TTC549 (cell line): ENCODE measurements at regions not wholly inside any gene's neighbourhood (a gene's known extent, or its start where the extent isn't known, plus 50 kb on each side); places are given as distances from the start of the nearest gene placed in this dataset.
"Not testable (repeated sequence)": the region's sequence is repeated elsewhere in the genome, so short reads cannot be mapped to it uniquely, and the experiment has no call there.

Source experiments
- FAIRE-seq: peaks from 2 replicates; lab custom pipeline; 2012; peaks lifted over from hg19 to GRCh38; lab: Jason Lieb, UNC

DNA sequence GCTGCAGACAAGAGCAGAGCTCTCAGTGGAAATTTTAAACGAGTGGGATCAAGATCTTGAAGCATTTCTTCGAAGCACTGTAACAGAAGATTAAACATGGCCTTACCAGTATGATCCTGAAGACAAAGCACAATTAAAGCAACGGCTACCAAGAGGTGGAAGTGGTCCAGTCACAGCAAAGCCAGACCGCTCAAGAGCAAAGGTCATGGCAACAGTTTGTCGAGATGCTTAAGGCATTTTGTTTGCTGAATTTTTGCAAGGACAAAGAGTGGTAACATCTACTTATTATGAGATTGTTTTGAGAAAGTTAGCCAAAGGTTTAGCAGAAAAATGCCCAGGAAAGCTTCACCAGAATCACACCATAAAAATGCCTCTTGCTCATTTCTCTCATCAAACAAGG, 153.4 kb upstream of the CARMIL1 start:
- no peak for FAIRE-seq

GRCh38 chr6:25127076-25127837, 151.9 kb upstream of the CARMIL1 start:
- no peak for FAIRE-seq

DNA sequence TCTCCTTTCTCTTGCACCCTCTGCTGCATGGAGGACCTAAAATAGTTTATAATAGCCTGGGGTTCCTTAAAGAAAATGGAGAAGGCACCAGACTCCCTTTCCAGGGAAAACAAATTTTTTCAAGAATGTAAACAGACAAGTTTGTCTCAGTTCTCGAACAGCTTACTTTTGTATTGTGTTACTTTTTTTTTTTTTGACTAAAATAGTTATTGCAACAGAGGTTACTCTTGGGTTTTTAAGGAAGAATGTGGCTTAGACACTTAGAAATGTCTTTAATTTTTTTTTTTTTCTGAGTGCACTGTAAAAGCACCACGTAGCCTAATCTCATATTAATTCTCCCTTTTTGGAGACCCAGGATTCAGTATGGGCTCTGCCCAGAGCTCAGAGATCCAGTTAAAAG, 148.7 kb upstream of the CARMIL1 start:
- no peak for FAIRE-seq

DNA sequence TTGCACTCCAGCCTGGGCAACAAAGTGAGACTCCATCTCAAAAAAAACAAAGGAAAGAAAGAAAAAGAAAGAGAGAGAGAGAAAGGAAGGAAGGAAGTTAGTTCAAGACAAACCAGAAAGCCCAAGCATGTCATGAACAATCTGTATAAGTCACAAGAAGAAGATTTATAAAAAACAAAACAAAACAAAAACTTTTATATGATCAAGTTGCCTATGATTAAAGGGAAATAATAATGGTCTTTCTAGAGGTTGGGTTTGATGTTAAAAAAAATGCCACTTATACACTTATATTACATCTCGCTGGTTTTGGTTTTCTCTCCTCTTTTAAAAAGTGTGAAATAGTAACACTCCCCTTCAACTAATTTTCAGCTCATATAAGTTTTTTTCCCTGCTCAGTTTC, 146.2 kb upstream of the CARMIL1 start:
- no peak for FAIRE-seq

DNA sequence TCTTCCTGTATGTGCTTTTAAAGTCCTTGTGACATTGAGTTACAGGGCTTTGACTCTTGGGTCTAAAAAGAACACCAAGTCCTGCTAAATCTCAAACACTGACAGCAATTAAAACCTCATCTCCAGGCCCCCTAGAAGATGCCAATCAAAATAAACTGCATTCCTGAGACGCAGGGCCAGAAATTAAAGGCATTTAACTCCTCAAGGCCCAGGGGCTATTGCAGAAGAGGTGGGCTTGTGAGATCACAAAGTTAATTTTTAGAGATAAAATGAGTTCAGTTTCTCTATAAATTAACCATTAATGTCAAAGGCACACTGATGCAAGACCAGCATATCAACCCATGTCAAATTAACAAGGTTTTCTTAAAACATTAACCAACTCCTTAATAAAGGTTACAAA, 145.6 kb upstream of the CARMIL1 start:
- FAIRE-seq = no peak

DNA sequence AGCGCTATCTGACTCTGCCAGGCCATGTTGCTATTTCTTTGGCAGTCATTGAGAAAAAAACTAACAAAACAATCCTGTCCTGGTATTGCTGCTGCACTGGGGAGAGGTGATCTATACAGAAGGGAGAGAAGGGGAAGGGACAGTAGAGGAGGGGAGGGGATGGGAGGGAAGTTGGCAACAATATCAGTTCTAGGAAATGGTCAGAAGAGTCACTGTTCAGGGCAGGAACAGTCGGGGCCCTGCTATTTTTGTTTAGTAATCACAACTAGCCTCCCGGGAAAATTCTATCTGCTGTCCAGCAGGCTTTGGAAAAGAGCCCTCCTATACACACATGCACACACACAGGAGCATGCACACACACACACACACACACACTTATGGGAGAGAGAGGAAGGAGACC, 142.3 kb upstream of the CARMIL1 start:
- no peak for FAIRE-seq

GRCh38 chr6:25137480-25137879, 141.7 kb upstream of the CARMIL1 start:
- FAIRE-seq = no peak

DNA sequence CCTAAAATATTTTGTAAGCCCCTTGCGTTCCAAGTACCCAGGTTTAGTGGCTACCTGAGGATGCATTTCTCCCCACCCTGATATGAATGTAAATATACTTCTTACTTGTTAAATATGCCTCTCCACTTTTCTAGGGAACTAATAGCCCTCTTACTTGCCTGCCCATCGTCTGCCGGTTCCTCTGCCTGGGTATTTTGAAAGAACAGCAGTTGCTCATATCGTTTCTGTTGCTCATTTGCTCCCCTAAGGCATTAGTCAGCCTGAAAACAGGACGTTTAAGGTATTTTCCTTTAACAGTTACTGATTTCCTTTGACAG, 141.3 kb upstream of the CARMIL1 start:
- no peak for FAIRE-seq

GRCh38 chr6:25138233-25138933, 140.8 kb upstream of the CARMIL1 start:
- no peak for FAIRE-seq

DNA sequence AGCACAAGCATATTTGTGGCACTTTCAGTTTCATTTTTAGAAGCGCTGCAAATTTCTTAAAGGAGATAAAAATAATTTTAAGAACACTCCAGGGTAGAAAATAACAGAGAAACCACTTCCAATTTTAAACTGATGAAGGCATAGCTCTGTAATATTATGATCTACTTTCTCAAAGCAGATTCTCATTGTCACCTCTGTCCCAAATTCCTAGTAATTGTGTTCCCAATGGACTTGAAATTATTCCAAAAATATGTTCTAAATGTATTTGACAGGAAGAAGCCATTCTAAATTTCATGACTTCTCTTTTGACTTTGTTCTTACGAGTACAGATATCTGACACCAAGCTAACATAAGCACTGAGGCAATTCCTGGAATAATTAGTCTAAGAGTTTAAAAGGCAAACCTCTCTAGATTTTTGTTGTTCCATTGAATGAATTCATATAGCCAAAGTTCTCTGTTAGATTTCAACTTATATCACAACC, 140.2 kb upstream of the CARMIL1 start:
- FAIRE-seq = no peak

DNA sequence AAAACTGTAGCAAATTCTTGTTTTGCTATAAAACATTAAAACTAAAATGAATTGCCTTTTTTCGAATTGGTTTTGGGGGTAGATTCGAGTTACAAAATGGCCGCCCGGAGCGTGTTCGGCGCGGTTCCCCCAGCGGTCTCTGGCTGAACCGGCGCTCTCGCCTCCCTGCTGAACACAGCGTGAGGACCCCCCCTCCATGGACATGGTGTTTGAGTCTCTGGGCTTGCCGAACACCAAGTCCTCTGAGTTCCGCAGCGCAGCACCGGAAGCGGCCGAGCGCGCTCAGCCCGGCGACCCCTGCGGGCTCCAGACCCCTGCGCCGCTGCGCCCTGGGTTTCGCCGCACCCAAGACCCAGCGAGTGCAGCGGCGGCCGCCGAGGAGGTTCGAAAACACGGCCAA, 139.6 kb upstream of the CARMIL1 start:
- FAIRE-seq = not testable (repeated sequence)

DNA sequence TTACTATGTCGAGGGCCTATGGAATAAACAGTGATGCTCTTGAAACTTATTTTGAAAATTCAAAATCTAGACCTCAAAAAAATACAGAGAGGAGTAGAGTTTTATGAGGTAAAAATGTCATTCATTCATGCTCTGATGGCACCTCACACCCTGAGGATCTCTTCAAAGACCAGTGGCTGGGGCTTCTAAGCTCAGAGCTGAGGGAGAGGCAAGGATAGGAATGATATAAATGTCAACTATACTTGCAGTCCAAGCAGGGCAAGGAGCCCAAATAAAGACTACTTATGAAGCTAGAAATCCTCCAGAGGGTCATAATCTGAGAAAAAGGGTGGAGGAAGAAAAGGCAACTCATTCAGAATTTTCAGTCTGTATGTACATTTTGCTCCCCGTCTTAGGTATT, 136.7 kb upstream of the CARMIL1 start:
- FAIRE-seq = no peak

GRCh38 chr6:25144919-25145318, 134.3 kb upstream of the CARMIL1 start:
- FAIRE-seq = no peak

- no peak for FAIRE-seq
These were observed 132.0 kb upstream of the CARMIL1 start for GRCh38 chr6:25147223-25147622.

DNA sequence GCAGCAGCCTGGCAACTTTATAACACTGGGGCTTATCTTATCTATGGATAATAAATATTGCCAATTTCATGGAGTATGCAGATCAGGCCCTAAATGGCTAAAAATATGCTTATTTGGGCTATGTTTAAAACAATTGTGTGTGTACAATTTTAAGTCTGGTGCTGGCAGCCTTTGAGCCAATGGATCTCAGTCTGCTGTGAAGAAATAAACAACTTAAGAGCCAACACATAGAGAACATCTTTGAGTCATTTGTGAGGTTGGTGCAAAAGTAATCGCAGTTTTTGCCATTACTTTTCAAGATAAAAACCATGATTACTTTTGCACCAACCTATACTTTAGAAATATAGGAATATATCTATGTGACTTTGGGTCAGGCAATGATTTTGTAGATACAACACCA, 129.1 kb upstream of the CARMIL1 start:
- no peak for FAIRE-seq

- no peak for FAIRE-seq
These were observed 128.3 kb upstream of the CARMIL1 start for GRCh38 chr6:25150863-25151262.

DNA sequence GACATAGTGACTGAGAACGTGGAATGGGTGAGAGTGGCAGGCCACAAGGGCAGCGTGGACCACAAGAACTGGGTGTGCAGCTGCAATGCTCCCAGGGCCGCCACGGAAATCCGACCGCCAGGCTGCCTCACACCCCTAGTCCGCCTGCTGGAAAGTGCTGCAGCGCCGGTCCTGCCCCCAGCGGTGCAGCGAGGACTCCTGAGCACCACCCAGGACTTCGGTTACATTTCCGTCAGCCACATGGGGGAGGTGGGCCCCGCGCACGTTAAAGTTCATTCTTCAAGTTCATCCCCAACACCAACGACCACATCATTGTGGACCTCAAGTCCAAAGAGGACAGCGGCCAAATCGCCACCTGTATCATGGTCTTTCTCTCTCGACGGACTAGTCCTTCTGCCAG, 126.1 kb upstream of the CARMIL1 start:
- no peak for FAIRE-seq

DNA sequence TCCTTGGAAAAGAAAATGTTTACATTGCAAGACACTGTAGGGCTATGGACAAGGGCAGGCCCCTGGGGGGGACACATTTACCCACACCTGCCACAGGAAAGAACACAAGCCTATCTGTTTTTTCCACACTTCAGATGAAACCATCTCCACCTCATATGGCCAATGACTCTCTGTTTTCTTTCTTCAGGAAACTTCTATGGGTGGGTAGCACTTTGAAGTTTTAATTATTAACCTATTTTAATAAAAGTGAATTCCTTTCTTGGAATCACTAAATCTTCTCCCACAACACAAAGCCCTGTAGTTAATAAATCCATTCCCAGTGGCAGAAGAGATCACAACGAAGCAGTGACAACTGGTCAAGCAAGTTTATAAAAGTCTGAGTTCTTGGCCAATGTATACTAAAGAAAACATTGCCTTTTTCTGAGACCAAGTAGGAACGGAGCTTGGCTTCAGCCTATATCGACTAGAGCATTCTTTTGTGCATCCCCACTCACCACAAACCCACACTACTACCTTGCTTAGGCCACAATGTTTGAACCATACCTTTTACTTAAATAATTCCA, 125.1 kb upstream of the CARMIL1 start:
- FAIRE-seq = no peak

GRCh38 chr6:25155211-25155610, 124.0 kb upstream of the CARMIL1 start:
- no peak for FAIRE-seq

- no peak for FAIRE-seq
These were observed 123.1 kb upstream of the CARMIL1 start for GRCh38 chr6:25156123-25156522.

DNA sequence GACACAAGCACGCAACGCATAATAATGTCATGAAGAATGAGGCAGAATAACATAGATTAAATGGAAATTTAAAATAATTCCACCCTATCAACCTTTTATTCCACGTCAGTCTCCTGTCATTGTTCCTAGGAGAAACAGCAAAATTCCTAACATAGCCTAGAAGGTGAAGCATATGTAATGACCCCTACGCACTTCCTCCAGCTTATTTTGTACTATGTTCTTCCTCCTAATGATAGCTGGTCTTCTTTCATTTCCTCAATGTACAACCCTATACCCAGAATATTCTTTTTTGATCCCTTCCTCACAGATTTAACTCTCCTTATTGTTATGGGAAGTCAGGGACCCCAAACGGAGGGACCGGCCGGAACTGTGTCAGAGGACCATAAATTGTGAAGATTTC, 122.0 kb upstream of the CARMIL1 start:
- no peak for FAIRE-seq

GRCh38 chr6:25157842-25158241, 121.3 kb upstream of the CARMIL1 start:
- no peak for FAIRE-seq

DNA sequence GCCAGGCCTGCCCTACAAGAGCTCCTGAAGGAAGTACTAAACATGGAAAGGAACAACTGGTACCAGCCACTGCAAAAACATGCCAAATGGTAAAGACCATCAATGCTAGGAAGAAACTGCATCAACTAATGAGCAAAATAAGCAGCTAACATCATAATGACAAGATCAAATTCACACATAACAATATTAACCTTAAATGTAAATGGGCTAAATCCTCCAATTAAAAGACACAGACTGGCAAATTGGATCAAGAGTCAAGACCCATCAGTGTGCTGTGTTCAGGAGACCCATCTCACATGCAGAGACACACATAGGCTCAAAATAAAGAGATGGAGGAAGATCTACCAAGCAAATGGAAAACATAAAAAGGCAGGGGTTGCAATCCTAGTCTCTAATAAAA, 119.0 kb upstream of the CARMIL1 start:
- not testable (repeated sequence) for FAIRE-seq

DNA sequence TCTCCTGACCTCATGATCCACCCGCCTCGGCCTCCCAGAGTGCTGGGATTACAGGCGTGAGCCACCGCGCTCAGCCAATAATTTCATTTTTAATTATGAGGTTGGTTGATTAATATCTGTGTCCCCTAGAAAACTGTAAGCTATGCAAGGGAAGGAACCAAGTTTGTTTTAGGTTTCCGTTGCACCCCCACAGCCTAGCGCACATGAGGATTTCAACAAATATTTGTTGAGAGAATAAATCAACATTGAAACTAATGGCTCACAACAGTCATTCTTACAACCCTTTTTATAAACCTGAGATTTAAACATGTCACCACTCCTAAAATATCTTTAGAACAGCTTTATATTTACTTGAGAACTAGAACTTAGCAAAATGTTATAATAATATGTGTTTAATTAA, 114.0 kb upstream of the CARMIL1 start:
- no peak for FAIRE-seq
